Activated naive CD4-positive, alpha-beta T cell (primary cell): ENCODE measurements at regions not wholly inside any gene's neighbourhood (a gene's known extent, or its start where the extent isn't known, plus 50 kb on each side); places are given as distances from the start of the nearest gene placed in this dataset.
"Not testable (repeated sequence)": the region's sequence is repeated elsewhere in the genome, so short reads cannot be mapped to it uniquely, and the experiment has no call there.

ENCODE experiments used
- DNase-seq, 4 experiments: peaks; one replicate each; lab custom pipeline; 2025; lab: John Stamatoyannopoulos, UW

DNA sequence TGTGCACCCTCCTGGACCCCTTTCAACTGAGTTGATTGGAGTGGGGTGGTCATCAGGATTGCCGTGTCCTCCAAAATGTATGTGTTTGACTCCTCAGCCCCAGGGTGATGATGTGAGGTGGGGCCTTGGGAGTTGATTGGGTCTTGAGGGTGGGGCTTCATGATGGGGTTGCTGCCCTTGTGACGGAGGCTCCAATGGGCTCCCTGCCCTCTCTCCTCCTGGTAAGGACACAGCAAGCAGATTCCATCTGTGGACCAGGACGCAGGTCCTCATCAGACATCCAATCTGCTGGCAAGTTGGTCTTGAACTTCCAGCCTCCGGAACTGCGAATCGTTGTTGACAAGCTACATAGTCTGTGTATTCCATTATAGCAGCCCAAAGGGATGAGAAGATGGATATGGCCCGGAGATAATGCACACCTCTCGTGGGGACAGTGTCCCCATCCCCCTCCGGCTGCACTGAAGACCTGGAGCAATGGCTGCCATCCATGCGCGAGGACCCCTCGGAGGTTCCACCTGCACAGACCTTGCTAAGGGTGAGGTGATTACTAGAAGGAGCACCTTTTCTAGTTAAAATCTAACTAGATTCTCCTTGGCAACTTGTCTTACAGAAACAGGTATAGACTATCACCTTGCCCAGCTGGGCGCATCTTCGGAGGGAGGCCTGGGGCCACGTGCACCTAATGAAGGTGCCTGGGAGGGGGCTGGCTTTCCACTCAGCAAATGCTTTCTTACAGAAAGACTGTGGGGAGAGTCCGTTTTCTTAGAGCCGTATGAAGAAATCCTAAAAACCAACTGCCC, 75.7 kb upstream of the IRX4 start:
- no peak for DNase-seq

DNA sequence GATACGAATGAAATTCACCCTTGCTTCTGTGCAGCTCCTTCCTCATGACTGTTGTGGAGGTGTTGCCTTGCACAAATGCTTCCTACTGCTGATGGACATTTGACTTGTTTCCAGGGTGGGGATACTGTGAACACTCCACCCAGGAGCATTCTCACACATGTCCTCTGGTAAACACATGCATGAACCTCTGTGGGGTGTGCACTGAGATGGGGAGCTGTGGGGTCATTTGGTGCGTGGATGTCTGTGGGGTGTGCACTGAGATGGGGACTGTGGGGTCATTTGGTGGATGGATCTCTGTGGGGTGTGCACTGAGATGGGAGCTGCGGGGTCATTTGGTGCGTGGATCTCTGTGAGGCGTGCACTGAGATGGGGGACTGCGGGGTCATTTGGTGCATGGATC, 72.9 kb upstream of the IRX4 start:
- no peak for DNase-seq

DNA sequence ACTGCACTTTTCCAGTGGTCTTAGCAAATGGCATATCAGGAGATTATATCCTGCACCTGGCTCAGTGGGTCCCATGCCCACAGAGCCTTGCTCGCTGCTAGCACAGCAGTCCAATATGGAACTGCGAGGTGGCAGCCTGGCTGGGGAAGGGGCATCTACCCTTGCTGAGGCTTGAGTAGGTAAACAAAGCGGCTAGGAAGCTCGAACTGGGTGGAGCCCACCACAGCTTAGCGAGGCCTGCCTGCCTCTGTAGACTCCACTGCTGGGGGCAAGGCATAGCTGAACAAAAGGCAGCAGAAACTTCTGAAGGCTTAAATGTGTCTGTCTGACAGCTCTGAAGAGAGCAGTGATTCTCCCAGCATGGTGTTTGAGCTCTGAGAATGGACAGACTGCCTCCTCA, 71.0 kb upstream of the IRX4 start:
- DNase-seq = not testable (repeated sequence)

DNA sequence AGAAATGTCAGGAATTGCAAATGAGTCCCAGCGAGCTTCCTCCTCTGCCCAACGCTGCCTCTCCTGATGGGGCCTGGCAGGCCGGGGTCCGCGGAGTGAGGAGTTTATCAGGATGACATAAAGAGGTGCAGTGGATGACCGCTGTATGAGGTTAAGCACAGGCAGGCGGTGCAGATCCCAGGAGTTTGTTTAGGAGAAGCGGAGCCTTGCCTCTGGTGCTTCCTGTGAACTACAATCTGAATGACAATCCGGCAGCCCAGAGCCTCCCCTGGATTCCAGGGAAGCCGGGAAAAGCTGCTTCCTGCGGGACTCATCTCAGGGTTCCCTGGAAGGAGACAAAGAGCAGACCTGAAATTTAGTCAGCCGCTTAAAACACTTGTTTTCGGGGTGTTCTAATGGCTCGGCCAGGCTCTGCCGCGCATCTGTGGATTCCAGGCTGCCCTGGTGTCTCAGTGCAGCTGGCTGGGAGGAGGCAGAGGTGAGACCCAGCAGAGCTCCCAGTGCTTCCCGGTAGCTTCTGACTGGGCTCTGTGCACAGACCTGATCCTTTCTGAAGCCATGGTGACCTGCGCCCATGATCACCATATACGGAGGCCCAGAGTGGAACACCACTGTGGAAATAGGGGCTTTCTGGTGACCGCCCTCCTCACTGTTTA, 69.8 kb upstream of the IRX4 start:
- no peak for DNase-seq

DNA sequence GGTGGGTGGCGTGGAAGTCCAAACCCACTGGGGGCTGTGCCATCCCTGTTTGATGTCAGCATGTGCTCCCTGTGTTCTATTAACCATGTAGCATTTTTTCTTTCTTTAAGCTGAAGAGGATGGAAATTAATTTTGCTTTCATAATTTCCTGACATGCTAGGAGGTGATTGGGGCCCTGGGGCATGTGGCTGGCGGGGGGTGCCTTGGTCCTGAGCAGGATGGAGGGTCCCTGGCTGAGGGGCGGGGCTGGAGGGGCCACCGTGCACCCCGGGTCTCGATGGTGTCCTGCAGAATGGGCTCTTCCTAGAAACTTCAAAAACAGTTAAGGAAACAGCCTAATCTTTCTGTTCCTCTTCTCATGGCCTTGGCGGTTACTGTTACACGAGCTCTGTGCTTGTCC, 69.3 kb upstream of the IRX4 start:
- no peak for DNase-seq

DNA sequence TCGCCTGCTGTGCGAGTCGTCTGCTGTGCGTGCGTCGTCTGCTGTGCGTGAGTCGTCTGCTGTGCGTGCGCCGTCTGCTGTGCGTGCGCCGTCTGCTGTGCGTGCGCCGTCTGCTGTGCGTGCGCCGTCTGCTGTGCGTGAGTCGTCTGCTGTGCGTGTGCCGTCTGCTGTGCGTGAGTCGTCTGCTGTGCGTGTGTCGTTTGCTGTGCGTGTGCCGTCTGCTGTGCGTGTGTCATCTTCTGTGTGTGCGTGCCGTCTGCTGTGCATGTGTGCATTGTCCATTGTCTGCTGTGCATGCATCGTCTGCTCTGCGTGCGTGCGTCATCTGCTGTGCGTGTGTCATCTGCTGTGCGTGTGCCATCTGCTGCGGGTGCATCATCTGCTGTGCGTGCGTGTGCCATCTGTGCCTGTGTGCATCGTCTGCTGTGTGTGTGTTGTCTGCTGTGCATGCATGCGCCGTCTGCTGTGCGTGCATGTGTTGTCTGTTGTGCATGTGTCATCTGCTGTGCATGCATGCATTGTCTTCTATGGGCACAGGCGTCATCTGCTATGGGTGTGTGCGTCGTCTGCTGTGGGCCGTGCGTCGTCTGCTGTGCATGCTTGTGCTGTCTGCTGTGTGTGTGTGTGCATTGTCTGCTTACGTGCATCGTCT, 68.6 kb upstream of the IRX4 start:
- no peak for DNase-seq

DNA sequence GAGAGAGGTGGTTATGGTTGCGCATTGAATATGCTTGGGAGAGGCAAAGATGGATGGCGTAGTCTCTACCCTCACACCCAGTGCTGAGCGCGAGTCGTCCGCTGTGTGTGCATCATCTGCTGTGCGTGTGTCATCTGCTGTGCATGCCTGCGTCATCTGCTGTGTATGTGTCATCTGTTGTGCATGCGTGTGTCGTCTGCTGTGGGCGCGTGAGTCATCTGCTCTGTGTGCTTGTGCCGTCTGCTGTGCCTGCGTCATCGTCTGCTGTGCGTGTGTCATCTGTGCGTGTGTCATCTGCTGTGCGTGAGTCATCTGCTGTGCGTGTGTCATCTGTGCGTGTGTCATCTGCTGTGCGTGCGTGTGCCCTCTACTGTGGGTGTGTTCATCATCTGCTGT, 68.0 kb upstream of the IRX4 start:
- no peak for DNase-seq

DNA sequence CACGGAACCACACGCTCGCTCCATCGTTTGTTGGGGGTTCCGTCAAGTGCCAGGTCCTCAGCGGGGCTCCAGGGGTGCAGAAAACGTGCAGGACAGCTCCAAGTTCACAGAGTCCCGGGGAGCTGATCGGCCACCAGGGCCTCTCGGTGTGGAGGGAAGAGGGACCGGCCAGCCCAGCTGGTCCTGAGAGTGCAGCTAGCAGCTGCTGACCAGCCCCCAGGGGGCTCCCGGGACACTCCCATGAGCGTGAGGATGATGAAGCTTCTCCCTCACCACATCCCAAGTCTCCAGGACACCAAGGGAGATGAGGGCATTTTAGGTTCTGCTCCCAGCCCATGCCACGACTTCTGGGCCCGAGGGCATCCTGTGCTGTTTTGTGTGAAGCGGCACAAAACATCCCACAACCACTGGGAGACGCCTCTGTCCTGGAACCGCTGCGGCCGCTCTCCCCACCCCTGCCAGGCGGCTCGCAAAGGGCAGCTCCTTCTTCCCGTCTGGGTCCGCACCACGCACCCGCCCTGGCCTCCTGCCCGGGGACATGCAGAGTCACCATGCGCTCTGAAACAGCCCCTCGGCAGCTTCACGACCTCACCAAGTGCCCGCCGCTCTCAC, 67.5 kb upstream of the IRX4 start:
- DNase-seq = no peak

DNA sequence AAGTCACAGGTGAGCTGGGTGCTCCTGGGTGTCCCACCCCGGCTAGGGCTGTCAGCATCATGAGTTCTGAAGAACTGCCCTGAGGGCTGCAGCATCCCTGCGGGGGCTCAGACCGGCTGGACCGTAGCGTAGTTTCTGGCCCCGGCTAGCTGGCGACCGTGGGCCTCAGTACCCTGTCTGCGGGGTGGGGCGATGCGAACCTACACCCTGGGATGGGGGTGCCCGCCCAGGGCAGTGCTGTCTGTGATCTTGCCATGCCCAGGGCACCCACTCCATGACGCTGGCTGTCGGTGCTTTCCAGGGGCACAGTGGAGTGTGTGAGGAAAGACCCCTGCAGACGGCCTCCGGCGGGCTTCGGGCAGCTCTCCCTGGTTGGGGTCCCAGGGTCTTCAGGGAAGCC, 66.5 kb upstream of the IRX4 start:
- no peak for DNase-seq

DNA sequence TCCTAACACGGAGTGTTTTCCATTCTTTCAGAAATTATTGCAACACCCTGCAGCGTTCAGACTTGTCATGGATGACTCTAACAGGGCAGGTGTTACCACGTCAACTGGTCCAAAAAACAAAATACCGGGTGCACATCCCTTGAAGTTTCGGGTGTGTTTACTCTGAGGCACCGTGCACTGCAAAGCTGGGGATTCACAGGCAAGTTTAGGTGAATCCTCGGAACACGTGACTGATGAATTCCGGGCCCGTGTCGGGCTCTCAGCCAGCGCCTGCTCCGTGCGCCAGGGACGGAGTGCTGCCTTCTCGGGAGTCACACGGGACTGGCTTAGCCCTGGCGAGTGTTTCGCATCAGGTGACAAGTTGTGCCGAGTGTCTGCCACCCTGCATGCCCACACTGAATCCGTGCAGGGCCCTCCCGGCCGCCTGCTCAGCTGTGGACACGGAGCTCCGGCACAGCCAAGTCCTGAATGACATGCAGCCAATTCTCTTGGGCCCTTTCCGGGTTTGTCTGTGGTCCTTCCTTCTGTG, 66.0 kb upstream of the IRX4 start:
- no peak for DNase-seq

DNA sequence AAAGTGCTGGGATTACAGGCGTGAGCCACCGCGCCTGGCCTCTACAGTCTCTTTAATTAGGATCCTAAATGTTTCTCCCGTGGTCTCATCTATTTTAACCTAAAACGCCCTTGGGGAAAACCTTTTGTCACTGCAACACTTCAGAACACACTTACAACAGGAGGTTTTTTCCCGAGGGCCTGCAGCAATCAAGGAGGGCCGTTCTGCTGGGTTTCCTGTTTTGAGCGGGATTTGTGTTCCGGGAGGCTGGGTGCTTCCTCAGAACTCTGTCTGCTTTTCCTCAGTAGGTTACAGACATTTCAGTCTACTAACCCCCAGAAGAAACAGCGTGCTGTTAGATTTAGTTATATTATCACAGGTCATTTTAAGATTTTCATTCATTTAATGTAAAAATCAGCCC, 65.4 kb upstream of the IRX4 start:
- no peak for DNase-seq

DNA sequence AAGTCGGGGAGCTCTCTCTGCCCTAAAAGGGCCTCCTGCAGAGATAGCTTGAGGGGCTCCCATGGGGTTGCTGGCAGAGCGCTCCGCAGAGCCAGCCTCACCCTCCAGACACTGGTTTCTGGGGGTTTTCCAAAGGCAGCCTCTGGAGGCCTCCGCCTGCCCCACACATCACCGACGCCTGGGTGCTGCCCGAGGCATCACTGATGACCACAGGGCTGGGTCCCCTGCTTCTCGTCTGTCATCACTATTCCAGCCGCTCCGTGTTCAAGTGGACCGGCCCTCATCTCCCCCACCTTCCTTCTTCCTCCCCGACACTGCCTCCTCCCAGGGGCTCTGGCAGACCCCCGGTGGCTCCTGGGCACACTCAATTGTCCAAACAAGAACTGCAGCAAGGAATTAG, 64.1 kb upstream of the IRX4 start:
- no peak for DNase-seq

DNA sequence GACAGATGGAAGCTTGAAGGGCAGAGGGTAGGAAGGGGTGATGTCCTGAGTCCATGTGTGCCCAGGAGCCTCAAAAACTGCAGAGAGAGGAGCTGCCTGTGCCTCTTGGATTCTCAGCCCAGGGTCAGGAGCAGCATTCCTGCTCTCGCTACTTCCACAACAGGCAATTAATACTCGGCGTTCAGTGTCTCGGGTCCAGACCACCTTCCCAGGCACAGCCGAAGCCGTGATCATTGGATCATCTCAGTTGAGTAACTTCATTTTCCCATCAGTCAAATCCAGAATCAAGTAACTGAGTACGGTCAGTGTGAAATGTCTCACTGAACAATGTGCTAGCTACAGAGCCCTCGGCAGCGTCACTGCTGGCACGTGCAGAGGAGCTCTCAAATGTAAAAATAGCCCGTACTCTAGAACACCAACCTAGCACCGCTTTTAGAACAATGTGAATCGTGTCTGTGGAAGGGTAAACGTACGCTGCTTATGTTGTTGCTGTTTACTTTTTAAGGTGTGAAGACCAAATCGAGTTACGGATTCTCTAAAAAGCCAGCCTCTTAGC, 63.5 kb upstream of the IRX4 start:
- no peak for DNase-seq

DNA sequence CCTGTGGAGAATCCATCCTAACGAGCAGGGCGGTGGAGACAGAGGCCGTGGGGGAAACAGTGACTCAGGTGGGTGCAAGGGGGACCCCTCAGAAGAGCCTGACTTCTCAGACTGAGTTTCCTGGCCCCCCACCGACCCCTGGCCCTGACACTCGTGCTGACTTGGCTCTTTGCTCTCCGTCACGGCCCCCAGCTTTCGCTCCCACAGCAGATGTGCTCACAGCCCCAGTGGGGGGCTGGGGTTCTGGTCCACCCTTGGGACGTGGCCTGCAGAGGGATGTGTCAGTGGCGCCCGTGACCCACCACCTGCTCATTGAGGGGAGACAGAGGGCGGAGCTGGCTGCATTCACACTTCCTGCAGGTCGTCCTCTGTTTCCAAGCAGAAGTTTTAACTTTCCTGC, 62.9 kb upstream of the IRX4 start:
- no peak for DNase-seq

DNA sequence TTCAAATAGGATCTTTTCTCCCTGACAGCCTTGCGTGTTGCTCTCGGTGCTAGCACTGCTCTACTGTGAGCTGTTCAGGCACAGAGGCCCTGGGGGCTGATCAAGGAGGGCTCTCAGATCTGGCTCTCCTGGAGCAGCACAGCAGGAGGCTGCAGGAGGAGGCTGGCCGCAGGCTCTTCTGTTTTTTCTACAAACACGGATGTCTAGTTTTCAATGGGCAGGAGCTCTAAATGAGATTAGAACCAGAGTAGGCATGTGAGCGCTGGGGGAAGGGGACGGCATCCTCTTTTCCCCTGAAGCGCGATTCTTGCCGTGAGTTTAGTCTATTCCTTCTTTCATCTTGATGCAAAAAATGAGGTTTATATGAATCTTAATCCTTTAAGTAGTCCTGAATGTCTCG, 61.7 kb upstream of the IRX4 start:
- no peak for DNase-seq

DNA sequence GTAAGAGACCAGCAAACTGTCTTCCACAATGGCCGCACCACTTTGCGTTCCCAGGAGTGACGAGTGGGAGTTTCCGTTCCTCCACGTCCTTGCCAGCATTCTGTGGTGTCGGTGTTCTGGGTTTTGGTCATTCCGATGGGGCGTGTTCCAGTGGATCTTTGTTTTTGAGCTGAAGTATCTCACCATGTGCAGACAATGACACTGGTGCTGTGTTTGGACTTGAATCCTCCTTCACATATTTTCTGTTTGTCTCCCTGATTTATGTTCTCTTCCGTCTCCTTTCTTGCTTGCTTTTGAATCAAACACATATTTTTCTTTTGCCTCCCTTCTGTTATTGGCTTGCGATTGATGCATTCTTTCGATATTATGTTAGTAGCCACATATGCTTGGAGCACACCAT, 60.8 kb upstream of the IRX4 start:
- no peak for DNase-seq

DNA sequence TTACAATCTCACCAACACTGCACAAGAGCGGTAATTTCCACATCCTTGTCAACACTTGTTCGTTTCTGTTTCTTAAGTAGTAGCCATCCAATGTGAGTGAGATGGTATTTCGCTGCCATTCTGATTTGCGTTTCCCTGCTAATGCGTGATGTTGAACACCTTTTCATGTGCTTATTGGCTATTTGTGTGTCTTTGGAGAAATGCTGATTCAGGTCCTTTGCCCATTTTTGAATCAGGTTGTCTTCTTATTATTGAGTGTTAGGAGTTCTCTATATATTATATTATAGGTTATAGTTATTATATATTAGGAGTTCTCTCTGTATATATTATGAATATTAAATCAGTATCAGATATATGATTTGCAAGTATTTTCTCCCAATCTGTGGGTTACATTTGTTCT, 59.9 kb upstream of the IRX4 start:
- no peak for DNase-seq

DNA sequence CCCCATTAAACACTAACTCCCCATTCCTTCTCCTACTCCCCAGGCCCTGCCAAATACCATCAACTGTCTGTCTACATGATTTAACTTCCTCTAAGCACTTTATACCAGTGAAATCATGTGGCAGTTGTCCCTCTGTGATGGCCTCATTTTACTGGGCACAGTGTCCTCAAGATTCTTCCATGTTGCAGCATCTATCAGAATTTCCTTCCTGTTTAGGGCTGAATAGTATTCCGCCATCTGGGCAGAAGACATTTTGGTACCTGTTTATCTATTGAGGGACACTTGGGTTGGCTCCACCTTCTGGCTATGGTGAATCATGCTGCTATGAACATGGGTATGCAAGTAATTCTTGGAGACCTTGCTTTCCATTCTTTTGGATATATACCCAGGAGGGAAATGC, 59.4 kb upstream of the IRX4 start:
- no peak for DNase-seq

DNA sequence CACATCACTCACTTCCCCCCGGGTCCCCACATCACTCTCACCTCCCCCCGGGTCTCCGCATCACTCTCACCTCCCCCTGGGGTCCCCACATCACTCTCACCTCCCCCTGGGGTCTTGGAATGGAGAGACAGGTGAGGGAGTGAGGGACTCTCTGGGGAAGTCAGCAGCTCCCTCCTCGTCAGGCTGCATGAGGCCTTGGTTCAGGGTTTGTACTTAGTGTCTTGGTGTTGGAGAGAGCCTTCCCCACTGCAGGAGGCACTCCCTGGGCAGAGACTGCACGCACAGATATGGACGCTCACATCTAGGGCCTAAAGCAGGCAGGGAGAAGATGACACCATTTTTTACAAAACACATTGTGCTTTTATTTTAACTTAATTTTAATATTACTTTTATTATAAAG, 56.5 kb upstream of the IRX4 start:
- no peak for DNase-seq

DNA sequence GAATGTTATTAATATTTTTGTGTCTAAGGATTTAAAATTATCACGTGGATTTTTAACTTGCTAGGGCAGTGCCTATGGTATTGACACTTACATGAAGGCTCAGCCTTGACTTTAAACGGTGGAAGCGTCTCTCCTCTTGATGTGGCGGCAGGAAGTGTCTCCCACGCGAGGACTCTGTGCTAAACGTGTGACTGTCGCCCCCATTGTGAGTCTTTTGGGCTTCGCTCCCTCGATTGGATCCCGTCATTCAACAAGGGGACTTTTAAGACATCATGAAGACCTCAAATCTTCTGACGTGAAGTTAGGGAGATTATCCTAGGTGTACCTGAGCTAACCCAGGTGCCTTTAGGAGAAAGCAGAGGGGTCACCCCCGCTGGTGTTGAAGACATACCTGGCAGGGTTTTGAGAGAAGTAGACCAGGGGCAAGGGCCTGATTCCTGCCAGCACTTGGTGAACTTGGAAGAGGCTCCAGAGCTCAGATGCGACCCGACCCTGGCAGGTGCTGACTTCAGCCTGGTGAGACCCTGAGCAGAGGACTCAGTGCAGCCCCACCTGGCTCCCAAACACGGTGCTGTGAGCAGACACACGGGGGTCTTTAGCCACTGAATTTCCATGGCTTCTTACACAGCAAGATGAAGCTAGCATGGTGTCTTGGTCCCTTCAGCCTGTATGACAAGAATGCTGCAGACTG, 55.7 kb upstream of the IRX4 start:
- no peak for DNase-seq

DNA sequence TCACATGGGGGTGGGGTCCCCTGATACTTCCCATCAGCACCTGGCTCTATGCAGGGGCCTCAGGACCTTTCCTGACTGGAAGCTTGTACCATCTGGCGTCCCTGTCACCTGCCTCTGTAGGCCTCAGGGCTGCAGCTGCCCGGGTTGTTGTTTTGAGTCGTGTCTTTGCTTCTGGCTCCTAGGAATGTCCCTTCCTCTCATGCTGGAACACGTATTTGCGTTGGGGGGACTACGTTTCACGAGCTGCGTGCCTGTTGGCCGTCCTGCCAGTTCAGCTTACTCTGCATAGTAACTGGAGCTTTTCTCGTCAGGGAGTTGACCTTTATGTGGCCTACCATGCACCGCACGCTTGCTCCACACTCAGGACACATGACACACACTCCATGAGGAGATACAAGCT, 54.9 kb upstream of the IRX4 start:
- DNase-seq = no peak

DNA sequence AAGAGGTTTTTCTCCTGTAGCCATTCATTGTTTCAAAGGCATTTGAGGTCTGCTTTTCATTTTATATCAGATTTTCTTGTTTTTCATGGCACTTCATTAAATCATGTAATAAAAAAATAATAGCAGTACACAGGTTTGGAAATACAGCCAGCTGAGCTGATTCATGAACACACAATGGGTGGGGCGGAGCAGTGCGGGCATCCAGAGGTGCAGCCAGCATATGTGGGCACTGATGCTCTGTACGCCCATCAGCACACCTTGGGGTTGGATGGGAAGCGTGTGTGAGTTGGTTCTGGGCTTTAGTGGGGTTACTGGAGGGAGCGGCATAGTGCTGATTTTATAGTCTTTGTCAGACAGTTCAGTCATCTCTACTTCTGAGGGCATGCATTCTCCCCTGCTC, 54.2 kb upstream of the IRX4 start:
- no peak for DNase-seq
